ENCODE measurements at regions not wholly inside any gene's neighbourhood (a gene's known extent, or its start where the extent isn't known, plus 50 kb on each side); places are given as distances from the start of the nearest gene placed in this dataset.

DNA sequence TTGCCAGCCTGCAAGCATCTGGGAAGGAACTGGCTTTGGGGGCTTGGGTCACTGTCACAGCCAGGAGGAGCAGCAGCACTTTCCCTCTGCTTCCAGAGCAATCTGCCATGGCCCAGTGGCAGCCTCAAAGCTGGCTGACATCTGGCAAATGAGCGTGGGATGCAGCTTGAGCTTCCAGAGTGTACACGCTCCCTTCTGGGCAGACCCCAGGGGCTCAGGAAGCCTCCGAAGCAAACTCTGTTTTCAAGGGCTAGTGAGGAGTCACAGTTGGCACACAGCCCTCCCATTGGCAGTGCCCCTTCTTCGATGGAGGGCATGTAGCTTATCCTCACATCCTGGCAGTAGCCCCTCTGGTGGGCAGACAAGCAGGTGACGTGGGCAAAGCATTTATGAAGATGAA is 249.6 kb downstream of the ENGASE start:
- H2BK12ac ChIP-seq (ENCODE audit: insufficient read length, low read depth, low read length), result no peak overlapping the region
- no peaks in the 10 kb centered on the region for H3K36me3 Mint-ChIP-seq (ENCODE audit: insufficient read depth in 1 of 3, low read depth in 3 of 3)
- no peak overlapping the region for H3K56ac ChIP-seq (ENCODE audit: insufficient read length, low read depth, low read length)
- no peaks in the 10 kb centered on the region for H3K27me3 ChIP-seq (ENCODE audit: insufficient read depth, low read length)
- no peaks in the 10 kb centered on the region for H3K23me2 ChIP-seq (ENCODE audit: insufficient read length, low read depth, low read length, poor library complexity, severe bottlenecking)
- H2BK20ac ChIP-seq (ENCODE audit: low read depth, low read length, poor library complexity, severe bottlenecking), result no peak overlapping the region
- H3K9me3 ChIP-seq (ENCODE audit: control insufficient read depth, low read depth, low read length), result no peaks in the 10 kb centered on the region
- H2AFZ ChIP-seq (ENCODE audit: low read length), result no peak overlapping the region
- no peak overlapping the region for H3K4ac ChIP-seq (ENCODE audit: low read depth, low read length)
- no peaks in the 10 kb centered on the region for H4K20me1 ChIP-seq (ENCODE audit: control insufficient read depth, insufficient read depth, insufficient read length)
- H2BK120ac ChIP-seq (ENCODE audit: low read depth, low read length, poor library complexity, severe bottlenecking), result no peak overlapping the region
- H3K27ac ChIP-seq (ENCODE audit: insufficient read length, low read depth, low read length), result no peak overlapping the region
- H3K79me2 ChIP-seq (ENCODE audit: insufficient read depth, low read length), result no peaks in the 10 kb centered on the region
- no peak overlapping the region for H3K27ac Mint-ChIP-seq
- H4K5ac ChIP-seq (ENCODE audit: insufficient read length, low read depth, low read length), result no peak overlapping the region
- no peak overlapping the region for H2BK5ac ChIP-seq (ENCODE audit: insufficient read length, low read length)
- no peak overlapping the region for H3T11ph ChIP-seq (ENCODE audit: low read length)
- H3K23ac ChIP-seq (ENCODE audit: insufficient read length, low read depth, low read length), result no peak overlapping the region
- no peak overlapping the region for H4K91ac ChIP-seq (ENCODE audit: insufficient read length, low read depth, low read length)
- no peaks in the 10 kb centered on the region for H3K9me3 Mint-ChIP-seq
- peaks cover 58% of the 10 kb centered on the region for H3K27me3 Mint-ChIP-seq (ENCODE audit: low read depth)
- DNase-seq, result no peak
- WGBS (ENCODE audit: extremely low coverage, insufficient read length, low lambda C conversion rate), result no CpG with 5 or more reads among the region's 5 CpGs
- no peak overlapping the region for H2BK15ac ChIP-seq (ENCODE audit: low read depth, low read length)
- peaks cover 0 to 5% of the 10 kb centered on the region in 2 experiments; a peak in 1 of 4 replicates for H3K4me1 Mint-ChIP-seq
- no peaks in the 10 kb centered on the region for H3K79me1 ChIP-seq (ENCODE audit: insufficient read depth, low read depth, low read length, poor library complexity, severe bottlenecking)
- no peak overlapping the region for H3K4me3 Mint-ChIP-seq
- no peaks in the 10 kb centered on the region for H3K4me1 ChIP-seq (ENCODE audit: insufficient read depth, low read length)
- no peak overlapping the region for H3K4me2 ChIP-seq (ENCODE audit: insufficient read depth, insufficient read length, low read length)
- no peak overlapping the region for H4K8ac ChIP-seq (replicated peaks; ENCODE audit: insufficient read length, low read depth, low read length)
- no peak overlapping the region for H3K14ac ChIP-seq (ENCODE audit: insufficient read depth, low read length)
- no peak overlapping the region for H2AK5ac ChIP-seq (ENCODE audit: insufficient read length, low read length)
- H3K18ac ChIP-seq (ENCODE audit: insufficient read length, low read depth, low read length), result no peak overlapping the region
- TF ChIP-seq, protein P1, sequence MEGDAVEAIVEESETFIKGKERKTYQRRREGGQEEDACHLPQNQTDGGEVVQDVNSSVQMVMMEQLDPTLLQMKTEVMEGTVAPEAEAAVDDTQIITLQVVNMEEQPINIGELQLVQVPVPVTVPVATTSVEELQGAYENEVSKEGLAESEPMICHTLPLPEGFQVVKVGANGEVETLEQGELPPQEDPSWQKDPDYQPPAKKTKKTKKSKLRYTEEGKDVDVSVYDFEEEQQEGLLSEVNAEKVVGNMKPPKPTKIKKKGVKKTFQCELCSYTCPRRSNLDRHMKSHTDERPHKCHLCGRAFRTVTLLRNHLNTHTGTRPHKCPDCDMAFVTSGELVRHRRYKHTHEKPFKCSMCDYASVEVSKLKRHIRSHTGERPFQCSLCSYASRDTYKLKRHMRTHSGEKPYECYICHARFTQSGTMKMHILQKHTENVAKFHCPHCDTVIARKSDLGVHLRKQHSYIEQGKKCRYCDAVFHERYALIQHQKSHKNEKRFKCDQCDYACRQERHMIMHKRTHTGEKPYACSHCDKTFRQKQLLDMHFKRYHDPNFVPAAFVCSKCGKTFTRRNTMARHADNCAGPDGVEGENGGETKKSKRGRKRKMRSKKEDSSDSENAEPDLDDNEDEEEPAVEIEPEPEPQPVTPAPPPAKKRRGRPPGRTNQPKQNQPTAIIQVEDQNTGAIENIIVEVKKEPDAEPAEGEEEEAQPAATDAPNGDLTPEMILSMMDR (conservative IDR thresholded peaks at IDR 0.05), result no peak
- no peak overlapping the region for H3K9ac ChIP-seq (ENCODE audit: extremely low read depth, insufficient read length, low read length)

All from H9 (cell line).